ENCODE measurements at regions not wholly inside any gene's neighbourhood (a gene's known extent, or its start where the extent isn't known, plus 50 kb on each side); places are given as distances from the start of the nearest gene placed in this dataset.
A peak's percentile ranks its signal among the peaks of the same experiment; 100 is the strongest.
"Not testable (repeated sequence)": the region's sequence is repeated elsewhere in the genome, so short reads cannot be mapped to it uniquely, and the experiment has no call there.

- no peak for DNase-seq (ENCODE audit: low read depth)
Measured at GRCh38 chr6:11407414-11407813, 130.1 kb upstream of the TMEM170B start.

- DNase-seq (ENCODE audit: low read depth): no peak
Measured at GRCh38 chr6:11404838-11405237, 132.7 kb upstream of the TMEM170B start.

- no peak for DNase-seq (ENCODE audit: low read depth)
Measured at GRCh38 chr6:11404081-11404480, 133.5 kb upstream of the TMEM170B start.

- DNase-seq (ENCODE audit: low read depth): no peak
Measured at GRCh38 chr6:11403035-11403601, 134.4 kb upstream of the TMEM170B start.

- not testable (repeated sequence) for DNase-seq (ENCODE audit: low read depth)
Measured at GRCh38 chr6:11402581-11402980, 135.0 kb upstream of the TMEM170B start.

- not testable (repeated sequence) for DNase-seq (ENCODE audit: low read depth)
Measured at GRCh38 chr6:11401954-11402353, 135.6 kb upstream of the TMEM170B start.

GRCh38 chr6:11398451-11399326 lies 138.9 kb upstream of the TMEM170B start:
- DNase-seq (ENCODE audit: low read depth): no peak

- no peak for DNase-seq (ENCODE audit: low read depth)
Measured at GRCh38 chr6:11397622-11398450, 139.7 kb upstream of the TMEM170B start.

GRCh38 chr6:11396860-11397259 lies 140.7 kb upstream of the TMEM170B start:
- no peak for DNase-seq (ENCODE audit: low read depth)

GRCh38 chr6:11393713-11394627 lies 143.6 kb upstream of the TMEM170B start:
- DNase-seq (ENCODE audit: low read depth): peak; percentile 12

GRCh38 chr6:11392778-11393507 lies 144.6 kb upstream of the TMEM170B start:
- DNase-seq (ENCODE audit: low read depth): no peak

- no peak for DNase-seq (ENCODE audit: low read depth)
Measured at GRCh38 chr6:11391934-11392777, 145.4 kb upstream of the TMEM170B start.

- DNase-seq (ENCODE audit: low read depth): no peak
Measured at GRCh38 chr6:11389977-11390376, 147.6 kb upstream of the TMEM170B start.

GRCh38 chr6:11388983-11389944 lies 148.3 kb upstream of the TMEM170B start:
- no peak for DNase-seq (ENCODE audit: low read depth)

- no peak for DNase-seq (ENCODE audit: low read depth)
Measured at GRCh38 chr6:11387707-11388430, 149.7 kb upstream of the TMEM170B start.

- no peak for DNase-seq (ENCODE audit: low read depth)
Measured at GRCh38 chr6:11386726-11387125, 150.8 kb upstream of the TMEM170B start.

GRCh38 chr6:11386323-11386722 lies 151.2 kb upstream of the TMEM170B start:
- no peak for DNase-seq (ENCODE audit: low read depth)

All from fibroblast of gingiva (primary cell).